K562 (cell line): ENCODE measurements at regions not wholly inside any gene's neighbourhood (a gene's known extent, or its start where the extent isn't known, plus 50 kb on each side); places are given as distances from the start of the nearest gene placed in this dataset.

Source experiments
- CHD2 ChIP-seq: IDR thresholded peaks from 2 replicates; pipeline ENCODE4 v1.6.1; 2011; ENCODE audit warnings: low read depth, low read length
- NR2C2 ChIP-seq, 2 experiments: fragments of 200-800 bp in 1 of 2; sonication (Bioruptor generic) in 1 of 2; sonication (generic) in 1 of 2; formaldehyde crosslinking in 1 of 2; IDR thresholded peaks; 2 replicates each; pipeline versions ENCODE4 v1.6.1 to v1.8.0; 2016 to 2022; ENCODE audit warnings: mild to moderate bottlenecking in 1 of 2, missing compliant biosample characterization in 1 of 2, missing genetic modification characterization in 1 of 2, missing genetic modification reagents in 1 of 2
- NRF1 ChIP-seq, 2 experiments: fragments of 450-650 bp; IDR thresholded peaks in 1 of 2; conservative IDR thresholded peaks in 1 of 2; 2 replicates each; pipeline ENCODE4 v1.6.1; 2014; ENCODE audit warnings: mild to moderate bottlenecking in 2 of 2
- PML ChIP-seq: IDR thresholded peaks from 2 replicates; pipeline ENCODE4 v1.6.1; 2012; ENCODE audit warnings: low read length, inconsistent platforms
- ZKSCAN1 ChIP-seq: fragments of 150-350 bp; IDR thresholded peaks from 2 replicates; pipeline ENCODE4 v1.6.1; 2016; ENCODE audit warnings: low read depth, low read length

DNA sequence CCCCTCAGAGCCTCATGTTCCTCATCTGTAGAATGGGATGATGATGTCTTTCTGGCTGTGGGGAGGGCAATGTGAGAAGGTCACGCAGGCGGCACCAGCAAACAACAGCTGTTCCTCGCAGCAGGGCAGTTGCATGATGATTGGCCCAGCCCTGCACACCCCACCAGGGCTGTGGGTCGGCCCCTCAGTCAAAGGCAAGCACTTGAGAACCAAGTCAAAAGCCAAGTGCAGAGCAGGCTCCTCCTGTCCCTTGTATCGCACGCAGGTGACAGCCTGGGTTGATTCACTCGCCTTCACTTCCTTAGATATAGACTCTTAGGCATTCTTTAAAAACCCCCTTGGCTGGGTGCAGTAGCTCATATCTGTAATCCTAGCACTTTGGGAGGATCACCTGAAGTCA, 191.9 kb upstream of the C1orf174 start:
- TF ChIP-seq ZKSCAN1 = no peak
- TF ChIP-seq PML = no peak
- TF ChIP-seq NRF1 (conservative IDR thresholded peaks at IDR 0.05 in 1 of 2, IDR thresholded peaks at IDR 0.05 in 1 of 2) = no peak
- no peak for TF ChIP-seq CHD2
- no peak for TF ChIP-seq NR2C2 (CRISPR knock-in tag; IDR thresholded peaks at IDR 0.05)
- TF ChIP-seq NR2C2 (tag; IDR thresholded peaks at IDR 0.05) = no peak
